Naive B cell (primary cell): ENCODE measurements at regions not wholly inside any gene's neighbourhood (a gene's known extent, or its start where the extent isn't known, plus 50 kb on each side); places are given as distances from the start of the nearest gene placed in this dataset.

Experiments used
- ATAC-seq, 2 donors: fragments of 150-1000 bp; cut with Tn5 transposase; 2 replicates each; pipeline ENCODE4 v1.10.0; 2021; ENCODE audit warnings: low read depth in 2 of 2, mild to moderate bottlenecking in 2 of 2, moderate library complexity in 2 of 2
- DNase-seq: peaks from one replicate; pipeline ENCODE4 v3.0.0; 2022
- H3K27ac Mint-ChIP-seq, 6 donors: one replicate each; pipeline ENCODE4 v1.8.0; 2020 to 2022; ENCODE audit warnings: mild to moderate bottlenecking in 6 of 6, mixed read lengths in 6 of 6, moderate library complexity in 5 of 6, inconsistent platforms in 2 of 6
- H3K27me3 Mint-ChIP-seq, 3 donors: one replicate each; pipeline ENCODE4 v1.8.0; 2021 to 2022; ENCODE audit warnings: mixed read lengths in 3 of 3, mild to moderate bottlenecking in 1 of 3
- H3K36me3 Mint-ChIP-seq, 2 donors: one replicate each; pipeline ENCODE4 v1.8.0; 2020 to 2022; ENCODE audit warnings: mixed read lengths in 2 of 2, inconsistent platforms in 1 of 2, mild to moderate bottlenecking in 1 of 2
- H3K4me1 Mint-ChIP-seq, 3 donors: one replicate each; pipeline ENCODE4 v1.8.0; 2020 to 2022; ENCODE audit warnings: mixed read lengths in 3 of 3, inconsistent platforms in 1 of 3, mild to moderate bottlenecking in 1 of 3, moderate library complexity in 1 of 3
- H3K4me3 Mint-ChIP-seq, 8 donors: one replicate each; pipeline ENCODE4 v1.8.0; 2020 to 2022; ENCODE audit warnings: mild to moderate bottlenecking in 8 of 8, mixed read lengths in 8 of 8, moderate library complexity in 8 of 8, inconsistent platforms in 2 of 8
- H3K9me3 Mint-ChIP-seq, 7 donors: one replicate each; pipeline ENCODE4 v1.8.0; 2020 to 2022; ENCODE audit warnings: mixed read lengths in 7 of 7, mild to moderate bottlenecking in 5 of 7, inconsistent platforms in 2 of 7, moderate library complexity in 1 of 7

DNA sequence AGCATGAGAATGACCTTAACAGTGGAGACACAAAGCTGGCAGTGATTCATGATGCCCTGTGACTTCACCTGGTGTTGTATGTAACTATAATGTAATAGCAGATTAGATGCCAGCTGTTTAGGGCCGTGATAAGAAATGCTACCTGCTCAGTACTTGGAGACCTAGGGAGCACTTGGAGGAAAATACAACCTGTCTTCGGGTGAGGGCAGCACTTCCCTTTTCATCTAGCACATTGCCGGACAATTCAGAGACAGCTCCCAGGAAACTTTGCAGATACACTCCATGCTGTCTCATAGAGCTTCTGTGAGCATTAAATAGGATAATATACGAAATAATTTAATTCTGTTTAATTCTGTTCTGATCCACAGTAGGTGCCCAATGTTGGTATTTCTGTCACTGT, 668.5 kb downstream of the TSN start:
- no peak overlapping the region for H3K4me3 Mint-ChIP-seq
- H3K36me3 Mint-ChIP-seq = no peaks in the 10 kb centered on the region
- H3K4me1 Mint-ChIP-seq = no peaks in the 10 kb centered on the region
- DNase-seq (no peak), ATAC-seq (no peak)
- H3K27me3 Mint-ChIP-seq = no peaks in the 10 kb centered on the region
- H3K27ac Mint-ChIP-seq = peak overlapping the region in 1 of 6 donors; percentile 36
- peaks cover 0 to 10% (median 4%) of the 10 kb centered on the region in 7 donors for H3K9me3 Mint-ChIP-seq

DNA sequence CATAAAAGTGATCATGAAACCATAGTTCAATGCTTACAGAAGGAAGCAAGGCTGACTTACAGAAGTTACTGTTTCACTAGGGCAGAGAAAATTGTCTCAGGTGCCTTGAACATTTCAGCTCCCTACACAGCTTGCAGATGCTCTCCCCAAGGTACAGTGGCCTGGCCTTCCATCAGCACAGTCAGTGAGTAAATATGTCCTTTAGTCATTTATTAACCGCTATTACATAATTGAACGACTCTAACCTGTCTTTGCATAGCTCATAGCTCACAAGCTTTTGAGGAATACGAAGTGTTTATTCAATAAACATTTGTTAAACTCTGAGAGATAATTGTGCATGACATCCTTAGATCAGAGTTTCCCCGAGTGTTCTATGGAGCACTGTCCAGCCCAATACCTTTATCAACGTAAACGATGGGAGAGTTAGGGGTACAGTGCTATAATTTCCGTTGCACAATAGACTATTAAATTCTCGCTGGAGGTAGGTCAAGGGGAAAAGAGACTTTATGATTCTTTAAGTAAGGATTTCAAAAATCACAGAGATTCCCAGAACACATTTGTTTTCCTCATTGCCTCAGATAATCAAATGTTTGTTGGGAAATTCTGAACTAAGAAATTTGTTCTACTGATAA, 677.8 kb downstream of the TSN start:
- Mint-ChIP-seq H3K4me1 (no peaks in the 10 kb centered on the region), H3K27ac (no peak overlapping the region), H3K27me3 (peaks cover 0 to 5% (median 0%) of the 10 kb centered on the region in 3 donors), H3K9me3 (peaks cover 0 to 8% (median 0%) of the 10 kb centered on the region in 7 donors), H3K36me3 (no peaks in the 10 kb centered on the region), H3K4me3 (no peak overlapping the region)
- no peak for ATAC-seq
- DNase-seq = no peak

DNA sequence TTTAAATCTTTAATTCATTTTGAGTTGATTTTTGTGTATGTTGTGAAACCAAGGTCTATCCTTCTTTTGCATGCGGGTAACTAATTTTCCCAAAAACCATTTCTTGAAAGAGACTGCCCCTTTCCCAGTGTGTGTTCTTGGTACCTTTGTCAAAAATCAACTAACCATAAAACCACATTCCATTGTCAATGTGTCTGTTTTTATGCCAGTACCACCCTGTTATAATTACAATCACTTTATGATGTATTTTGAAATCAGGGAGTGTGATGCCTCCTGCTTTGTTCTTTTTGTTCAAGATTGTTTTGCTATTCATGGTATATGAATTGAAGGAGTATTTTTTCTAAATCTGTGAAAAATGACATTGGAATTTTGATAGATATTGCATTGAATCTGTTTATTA, 689.6 kb downstream of the TSN start:
- Mint-ChIP-seq H3K9me3 (peaks cover 0 to 19% (median 3%) of the 10 kb centered on the region in 7 donors), H3K4me1 (no peaks in the 10 kb centered on the region), H3K27ac (no peak overlapping the region), H3K36me3 (no peaks in the 10 kb centered on the region), H3K4me3 (no peak overlapping the region), H3K27me3 (peaks cover 0 to 12% (median 7%) of the 10 kb centered on the region in 3 donors)
- no peak for ATAC-seq
- DNase-seq = no peak

DNA sequence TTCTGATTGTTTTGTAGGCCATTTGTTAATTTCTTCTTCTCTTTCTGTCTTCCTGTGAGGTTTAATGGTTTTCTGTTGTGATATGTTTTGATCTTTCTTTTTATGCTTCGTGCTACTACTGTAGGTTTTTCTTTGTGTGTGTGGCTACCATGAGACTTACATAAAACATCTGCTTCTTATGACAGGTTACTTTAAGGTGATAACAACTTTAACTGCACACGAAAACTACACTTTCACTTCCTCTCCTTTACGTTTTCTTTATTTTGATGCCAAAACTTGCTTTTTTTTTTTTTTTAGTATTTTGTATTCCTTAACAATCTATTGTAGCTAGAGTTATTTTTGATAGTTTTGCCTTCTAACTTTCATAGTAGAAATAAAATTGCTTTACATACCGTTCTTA, 691.3 kb downstream of the TSN start:
- Mint-ChIP-seq H3K27ac (no peak overlapping the region), H3K27me3 (peaks cover 4 to 14% (median 12%) of the 10 kb centered on the region in 3 donors), H3K9me3 (peaks cover 0 to 19% (median 3%) of the 10 kb centered on the region in 7 donors), H3K36me3 (no peaks in the 10 kb centered on the region), H3K4me3 (no peak overlapping the region), H3K4me1 (no peaks in the 10 kb centered on the region)
- DNase-seq = no peak
- ATAC-seq = no peak

DNA sequence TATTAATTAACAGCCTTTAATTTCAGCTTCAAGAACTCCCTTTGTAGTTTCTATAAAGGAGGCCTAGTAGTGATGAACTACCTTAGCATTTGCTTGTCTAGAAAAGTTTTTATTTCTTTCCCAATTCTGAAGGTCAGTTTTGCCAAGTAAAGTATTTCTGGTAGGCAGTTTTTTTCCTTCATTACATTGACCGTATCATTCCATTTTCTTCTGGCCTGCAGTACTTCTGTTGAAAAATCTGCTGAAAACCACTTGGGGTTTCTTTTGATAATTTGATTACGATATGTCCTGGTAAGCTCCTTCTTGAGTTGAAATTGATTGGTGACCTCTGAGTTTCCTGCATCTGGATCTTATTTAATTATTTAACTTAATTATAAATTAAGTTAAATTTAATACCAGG, 691.8 kb downstream of the TSN start:
- Mint-ChIP-seq H3K9me3 (peaks cover 0 to 19% (median 3%) of the 10 kb centered on the region in 7 donors), H3K27me3 (peaks cover 4 to 14% (median 12%) of the 10 kb centered on the region in 3 donors), H3K4me3 (no peak overlapping the region), H3K27ac (no peak overlapping the region), H3K4me1 (no peaks in the 10 kb centered on the region), H3K36me3 (no peaks in the 10 kb centered on the region)
- DNase-seq (no peak), ATAC-seq (no peak)

DNA sequence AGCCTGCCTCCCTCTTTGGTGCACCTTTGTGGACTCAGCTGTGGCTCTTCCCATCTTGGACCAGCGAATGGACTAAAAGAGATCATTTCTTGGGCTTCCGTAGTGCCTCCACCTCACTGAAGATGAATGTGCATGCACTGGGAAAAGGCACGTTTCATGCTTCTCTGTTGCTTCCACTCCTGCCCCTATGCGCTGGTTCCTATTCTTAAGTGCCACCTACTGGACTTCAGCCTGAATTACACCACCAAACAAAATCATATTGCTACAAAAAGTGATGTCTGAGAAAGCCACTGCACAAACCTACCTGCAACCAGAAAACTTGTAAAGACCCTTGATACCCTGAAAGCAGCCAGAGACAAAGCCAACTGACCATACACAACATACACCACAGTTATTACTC, 695.6 kb downstream of the TSN start:
- Mint-ChIP-seq H3K27ac (no peak overlapping the region), H3K4me3 (no peak overlapping the region), H3K27me3 (peaks cover 4 to 14% (median 12%) of the 10 kb centered on the region in 3 donors), H3K9me3 (peaks cover 0 to 28% (median 9%) of the 10 kb centered on the region in 7 donors), H3K4me1 (no peaks in the 10 kb centered on the region), H3K36me3 (peaks cover 0 to 8% of the 10 kb centered on the region in 2 donors)
- ATAC-seq (no peak), DNase-seq (no peak)

DNA sequence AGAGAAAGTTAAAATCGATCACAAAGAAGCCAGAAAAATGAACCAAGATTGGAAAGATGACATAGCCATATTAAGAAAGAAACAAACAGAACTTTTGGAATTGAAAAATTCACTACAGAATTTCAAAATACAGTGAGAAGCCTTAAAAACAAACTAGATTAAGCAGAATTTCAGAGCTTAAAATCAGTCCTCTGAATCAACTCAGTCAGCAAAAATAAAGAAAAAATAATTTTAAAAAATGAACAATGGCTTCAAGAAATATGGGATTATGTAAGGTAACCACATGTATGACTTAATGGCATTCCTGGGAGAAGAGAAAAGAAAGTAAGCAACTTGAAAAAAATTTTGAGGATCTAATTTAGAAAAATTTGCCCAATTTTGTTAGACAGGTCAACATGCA, 696.2 kb downstream of the TSN start:
- ATAC-seq (no peak), DNase-seq (no peak)
- Mint-ChIP-seq H3K36me3 (peaks cover 0 to 8% of the 10 kb centered on the region in 2 donors), H3K27me3 (peaks cover 4 to 14% (median 12%) of the 10 kb centered on the region in 3 donors), H3K9me3 (peaks cover 0 to 25% (median 8%) of the 10 kb centered on the region in 7 donors), H3K4me1 (no peaks in the 10 kb centered on the region), H3K27ac (no peak overlapping the region), H3K4me3 (no peak overlapping the region)

DNA sequence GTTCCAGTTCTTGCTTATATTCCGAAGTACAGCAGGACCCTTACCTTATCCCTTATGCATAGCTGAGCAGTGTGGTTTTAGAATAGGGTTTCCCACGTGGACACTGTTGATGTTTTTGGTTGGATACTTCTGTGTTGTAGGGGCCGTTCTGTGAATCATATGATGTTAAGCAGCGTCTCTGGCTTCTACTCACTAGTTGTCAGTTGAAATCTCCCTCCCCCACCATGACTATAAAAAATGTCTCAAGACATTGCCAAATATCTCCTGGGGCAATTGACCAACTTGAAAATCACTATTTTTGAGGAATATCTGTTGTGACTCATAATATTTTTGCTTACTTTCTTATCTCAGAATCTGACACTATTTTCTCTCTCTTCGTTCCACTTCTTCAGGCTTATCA, 713.7 kb downstream of the TSN start:
- H3K27me3 Mint-ChIP-seq = no peaks in the 10 kb centered on the region

DNA sequence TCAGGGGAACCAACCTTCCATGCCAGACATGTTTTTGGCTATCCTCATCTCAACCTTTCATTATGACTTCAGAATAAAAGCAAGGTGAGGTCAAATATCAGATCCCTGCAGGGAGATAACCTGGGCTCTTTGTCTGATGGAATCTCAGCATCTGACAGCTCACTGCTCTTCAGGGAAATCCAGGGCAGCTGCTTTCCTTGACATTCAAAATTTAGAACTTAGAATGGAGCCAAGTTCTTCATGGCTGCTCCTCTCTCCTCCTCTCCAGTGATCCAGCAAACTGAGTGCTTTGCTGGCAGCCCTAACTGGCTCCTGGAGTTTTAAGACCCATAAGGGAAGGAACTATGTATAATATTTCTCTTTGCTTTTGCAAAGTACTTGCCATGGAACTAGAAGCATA, 716.3 kb downstream of the TSN start:
- no peak overlapping the region for H3K4me3 Mint-ChIP-seq
- H3K27ac Mint-ChIP-seq = no peak overlapping the region
- no peaks in the 10 kb centered on the region for H3K36me3 Mint-ChIP-seq
- ATAC-seq = no peak
- H3K4me1 Mint-ChIP-seq = no peaks in the 10 kb centered on the region
- H3K27me3 Mint-ChIP-seq = no peaks in the 10 kb centered on the region
- peaks cover 0 to 3% (median 0%) of the 10 kb centered on the region in 7 donors for H3K9me3 Mint-ChIP-seq
- no peak for DNase-seq

More for the DNA sequence above, 713.7 kb downstream of the TSN start:
- no peak for ATAC-seq
- no peak overlapping the region for H3K27ac Mint-ChIP-seq
- no peak for DNase-seq
- H3K4me3 Mint-ChIP-seq = no peak overlapping the region
- peaks cover 0 to 5% (median 0%) of the 10 kb centered on the region in 7 donors for H3K9me3 Mint-ChIP-seq
- H3K36me3 Mint-ChIP-seq = no peaks in the 10 kb centered on the region
- no peaks in the 10 kb centered on the region for H3K4me1 Mint-ChIP-seq

DNA sequence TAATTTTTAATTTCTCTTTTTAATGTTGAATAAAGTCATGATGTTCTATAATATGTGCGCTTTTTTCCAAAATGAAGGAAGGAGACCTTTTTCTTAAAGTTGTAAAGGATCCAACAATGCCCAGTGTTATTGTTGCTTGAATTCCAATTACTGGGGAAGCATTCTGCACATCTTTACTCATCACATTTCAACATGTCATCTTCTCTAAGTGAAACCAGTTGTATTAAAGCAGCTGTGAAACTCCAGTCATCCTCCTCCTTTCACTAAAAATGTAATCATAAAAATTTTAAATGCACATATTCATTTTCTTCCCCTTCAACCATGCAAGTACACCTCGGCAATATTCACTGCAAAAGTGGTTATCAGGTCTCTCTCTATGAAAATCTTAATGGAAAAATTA, 722.7 kb downstream of the TSN start:
- Mint-ChIP-seq H3K27ac (no peak overlapping the region), H3K9me3 (peaks cover 0 to 18% (median 0%) of the 10 kb centered on the region in 7 donors), H3K4me3 (no peak overlapping the region), H3K27me3 (no peaks in the 10 kb centered on the region), H3K36me3 (no peaks in the 10 kb centered on the region), H3K4me1 (no peaks in the 10 kb centered on the region)
- no peak for DNase-seq
- ATAC-seq = no peak

DNA sequence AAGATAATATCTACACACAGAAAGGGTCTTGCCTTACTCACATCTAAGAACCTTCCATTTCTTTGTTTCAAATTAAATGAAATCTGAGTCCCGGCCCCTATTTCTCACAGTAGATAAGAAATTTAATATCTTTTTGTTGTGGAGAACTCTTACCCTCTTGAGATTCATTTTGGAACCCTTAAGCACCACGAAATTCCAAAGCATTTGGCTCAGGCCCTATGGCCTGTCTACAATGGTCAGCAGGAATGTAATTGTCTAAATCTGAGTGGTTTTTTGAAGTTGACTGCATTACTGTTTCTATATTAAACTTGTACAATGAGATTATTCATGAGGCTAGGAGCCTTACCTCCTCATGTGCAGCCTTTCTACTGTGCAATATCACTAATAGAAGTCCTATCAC, 723.3 kb downstream of the TSN start:
- DNase-seq (no peak), ATAC-seq (no peak)
- Mint-ChIP-seq H3K9me3 (peaks cover 0 to 18% (median 0%) of the 10 kb centered on the region in 7 donors), H3K27ac (no peak overlapping the region), H3K27me3 (no peaks in the 10 kb centered on the region), H3K4me3 (no peak overlapping the region), H3K4me1 (no peaks in the 10 kb centered on the region), H3K36me3 (no peaks in the 10 kb centered on the region)

DNA sequence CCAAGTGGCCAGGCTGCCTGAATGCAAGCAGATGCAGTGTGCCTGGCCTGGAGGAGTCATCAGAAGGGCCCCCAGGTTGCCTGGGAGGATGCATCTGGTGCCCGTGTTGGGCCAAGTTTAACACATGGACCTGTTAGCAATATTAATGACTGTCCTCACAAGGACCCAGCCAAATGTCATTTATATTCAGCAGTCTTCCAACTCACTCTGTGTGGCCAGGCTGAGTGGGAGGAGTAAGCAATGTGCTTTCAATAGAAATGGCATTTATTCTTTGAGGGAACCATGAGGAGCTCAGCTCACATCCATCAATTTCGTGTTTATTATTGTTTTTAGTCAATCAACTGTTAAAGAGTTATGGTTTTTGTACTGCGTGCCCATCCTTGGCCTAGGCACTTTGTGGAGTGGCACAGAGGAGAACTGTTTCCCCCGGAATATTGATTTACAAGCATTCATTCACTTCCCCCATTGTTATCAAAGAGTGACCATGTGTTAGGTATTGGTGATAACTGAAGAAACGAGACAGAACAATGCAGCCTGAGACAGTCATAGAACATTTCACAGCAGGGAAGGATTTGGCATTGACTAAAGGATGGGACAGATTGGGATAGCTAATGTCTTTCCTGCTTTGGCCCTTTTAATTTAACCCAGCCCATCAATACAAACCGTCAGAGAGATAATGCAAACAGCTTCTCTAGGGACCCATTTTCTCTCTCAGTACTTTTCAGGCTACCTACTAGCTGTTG, 725.2 kb downstream of the TSN start:
- no peak overlapping the region for H3K4me3 Mint-ChIP-seq
- no peaks in the 10 kb centered on the region for H3K36me3 Mint-ChIP-seq
- ATAC-seq (no peak), DNase-seq (no peak)
- no peak overlapping the region for H3K27ac Mint-ChIP-seq
- H3K9me3 Mint-ChIP-seq = peaks cover 0 to 18% (median 0%) of the 10 kb centered on the region in 7 donors
- no peaks in the 10 kb centered on the region for H3K27me3 Mint-ChIP-seq
- no peaks in the 10 kb centered on the region for H3K4me1 Mint-ChIP-seq

DNA sequence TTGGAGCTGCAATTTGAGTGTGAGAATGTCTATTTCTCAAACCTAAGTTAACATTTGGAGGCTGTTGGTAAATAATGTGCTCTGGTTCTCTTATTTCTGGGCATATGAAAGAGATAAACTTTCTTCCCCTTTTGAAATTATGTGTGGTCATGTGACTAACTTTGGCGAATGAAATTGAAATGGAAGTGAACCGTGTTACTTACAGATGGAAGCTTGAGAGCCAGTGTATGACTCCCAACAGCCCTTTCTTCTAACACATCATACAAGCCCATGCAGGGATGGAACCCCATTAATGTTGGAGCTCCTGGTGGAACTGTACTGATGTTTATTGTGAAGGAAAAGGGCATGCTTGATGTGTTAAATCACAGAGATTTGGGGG, 725.8 kb downstream of the TSN start:
- no peak overlapping the region for H3K4me3 Mint-ChIP-seq
- H3K9me3 Mint-ChIP-seq = peaks cover 0 to 18% (median 0%) of the 10 kb centered on the region in 7 donors
- no peaks in the 10 kb centered on the region for H3K4me1 Mint-ChIP-seq
- ATAC-seq = no peak
- DNase-seq = no peak
- no peaks in the 10 kb centered on the region for H3K36me3 Mint-ChIP-seq
- H3K27ac Mint-ChIP-seq = no peak overlapping the region
- no peaks in the 10 kb centered on the region for H3K27me3 Mint-ChIP-seq

DNA sequence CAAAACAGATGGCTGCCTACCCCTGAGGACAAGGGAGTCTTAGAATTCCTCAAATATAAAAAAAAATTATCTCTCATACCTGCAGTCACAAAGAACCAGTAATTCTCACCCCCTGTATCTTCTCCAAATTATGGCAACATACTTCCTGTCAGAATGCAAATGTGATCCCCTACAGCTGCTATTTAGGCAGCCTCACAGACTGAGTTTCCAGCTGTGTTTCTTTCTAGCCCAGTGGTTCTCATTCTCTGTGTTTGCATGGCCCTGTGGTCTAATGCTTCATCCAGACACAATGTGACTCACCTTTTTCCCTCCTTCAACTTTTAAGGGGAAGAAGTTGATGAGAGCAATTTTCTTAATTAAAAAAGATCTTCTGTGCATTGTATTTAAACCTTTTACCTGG, 726.3 kb downstream of the TSN start:
- Mint-ChIP-seq H3K9me3 (peaks cover 0 to 18% (median 0%) of the 10 kb centered on the region in 7 donors), H3K27me3 (no peaks in the 10 kb centered on the region), H3K27ac (no peak overlapping the region), H3K4me3 (no peak overlapping the region), H3K4me1 (no peaks in the 10 kb centered on the region), H3K36me3 (no peaks in the 10 kb centered on the region)
- no peak for ATAC-seq
- no peak for DNase-seq
